ENCODE measurements at regions not wholly inside any gene's neighbourhood (a gene's known extent, or its start where the extent isn't known, plus 50 kb on each side); places are given as distances from the start of the nearest gene placed in this dataset.
"Not testable (repeated sequence)": the region's sequence is repeated elsewhere in the genome, so short reads cannot be mapped to it uniquely, and the experiment has no call there.

GRCh38 chr2:47964277-47964676 lies 58.0 kb upstream of the FBXO11 start:
- Histone ChIP-seq H3K4me3 (no peak overlapping the region), H3K27ac (peak overlapping the region in 1 of 21 experiments; percentile 26)

- Histone ChIP-seq H3K4me3 (no peak overlapping the region), H3K27ac (peak overlapping the region in 1 of 21 experiments; percentile 26)
Measured at GRCh38 chr2:47964722-47965434, 58.6 kb upstream of the FBXO11 start.

- H3K4me3 ChIP-seq, H3K27ac ChIP-seq: not testable (repeated sequence)
Measured at GRCh38 chr2:47976728-47977127, 70.4 kb upstream of the FBXO11 start.

GRCh38 chr2:47984041-47984440 lies 77.7 kb upstream of the FBXO11 start:
- H3K27ac ChIP-seq = no peak overlapping the region
- H3K4me3 ChIP-seq = no peak overlapping the region

GRCh38 chr2:47990503-47990902 lies 84.2 kb upstream of the FBXO11 start:
- H3K27ac ChIP-seq = no peak overlapping the region
- no peak overlapping the region for H3K4me3 ChIP-seq

- Histone ChIP-seq H3K4me3 (no peak overlapping the region), H3K27ac (no peak overlapping the region)
Measured at GRCh38 chr2:47992671-47993070, 86.4 kb upstream of the FBXO11 start.

- H3K27ac ChIP-seq = no peak overlapping the region
- H3K4me3 ChIP-seq = no peak overlapping the region
Measured at GRCh38 chr2:47996808-47997207, 90.5 kb upstream of the FBXO11 start.

- Histone ChIP-seq H3K27ac (no peak overlapping the region), H3K4me3 (no peak overlapping the region)
Measured at GRCh38 chr2:47999512-47999911, 93.2 kb upstream of the FBXO11 start.

- Histone ChIP-seq H3K4me3 (no peak overlapping the region), H3K27ac (no peak overlapping the region)
Measured at GRCh38 chr2:48001498-48001897, 95.2 kb upstream of the FBXO11 start.

- H3K4me3 ChIP-seq = no peak overlapping the region
- no peak overlapping the region for H3K27ac ChIP-seq
Measured at GRCh38 chr2:48006094-48006493, 99.8 kb upstream of the FBXO11 start.

- Histone ChIP-seq H3K4me3 (no peak overlapping the region), H3K27ac (no peak overlapping the region)
Measured at GRCh38 chr2:48007699-48008268, 101.5 kb upstream of the FBXO11 start.

- Histone ChIP-seq H3K4me3 (no peak overlapping the region), H3K27ac (no peak overlapping the region)
Measured at GRCh38 chr2:48009256-48009655, 103.0 kb upstream of the FBXO11 start.

- Histone ChIP-seq H3K4me3 (no peak overlapping the region), H3K27ac (no peak overlapping the region)
Measured at GRCh38 chr2:48015421-48015820, 109.1 kb upstream of the FBXO11 start.

GRCh38 chr2:48016225-48017019 lies 110.1 kb upstream of the FBXO11 start:
- Histone ChIP-seq H3K4me3 (no peak overlapping the region), H3K27ac (no peak overlapping the region)

- no peak overlapping the region for H3K4me3 ChIP-seq
- no peak overlapping the region for H3K27ac ChIP-seq
Measured at GRCh38 chr2:48017136-48017535, 110.8 kb upstream of the FBXO11 start.

GRCh38 chr2:48018480-48018879 lies 112.2 kb upstream of the FBXO11 start:
- H3K27ac ChIP-seq = no peak overlapping the region

GRCh38 chr2:48026865-48027264 lies 120.6 kb upstream of the FBXO11 start:
- Histone ChIP-seq H3K4me3 (no peak overlapping the region), H3K27ac (no peak overlapping the region)

More at GRCh38 chr2:48018480-48018879, 112.2 kb upstream of the FBXO11 start:
- H3K4me3 ChIP-seq = no peak overlapping the region

- Histone ChIP-seq H3K27ac (no peak overlapping the region), H3K4me3 (no peak overlapping the region)
Measured at GRCh38 chr2:48032765-48033164, 126.5 kb upstream of the FBXO11 start.

GRCh38 chr2:48034295-48034694 lies 128.0 kb upstream of the FBXO11 start:
- Histone ChIP-seq H3K4me3 (no peak overlapping the region), H3K27ac (no peak overlapping the region)

- Histone ChIP-seq H3K4me3 (no peak overlapping the region), H3K27ac (no peak overlapping the region)
Measured at GRCh38 chr2:48036312-48036711, 130.0 kb upstream of the FBXO11 start.
